K562 (cell line): ENCODE measurements at regions not wholly inside any gene's neighbourhood (a gene's known extent, or its start where the extent isn't known, plus 50 kb on each side); places are given as distances from the start of the nearest gene placed in this dataset.

ENCODE experiments used
- ATF1 ChIP-seq, 2 experiments: fragments of 450-650 bp in 1 of 2; IDR thresholded peaks; 2 replicates each; pipeline ENCODE4 v1.6.1; 2016; ENCODE audit warnings: missing compliant biosample characterization in 1 of 2, missing genetic modification characterization in 1 of 2
- CBFA2T2 ChIP-seq: fragments of 450-650 bp; conservative IDR thresholded peaks from 2 replicates; pipeline ENCODE4 v1.6.1; 2017; ENCODE audit warnings: mild to moderate bottlenecking
- CCNT2 ChIP-seq: IDR thresholded peaks from 2 replicates; pipeline ENCODE4 v1.6.1; 2011; ENCODE audit warnings: borderline replicate concordance, low read depth, mild to moderate bottlenecking, moderate library complexity, mixed read lengths, low read length; ENCODE audit not compliant: insufficient read length; ENCODE audit errors: extremely low read depth
- CEBPG ChIP-seq, 3 experiments: fragments of 200-800 bp in 1 of 3; sonication (Bioruptor generic) in 1 of 3; sonication (generic) in 1 of 3; formaldehyde crosslinking in 1 of 3; IDR thresholded peaks in 2 of 3; conservative IDR thresholded peaks in 1 of 3; 2 replicates each; pipeline versions ENCODE4 v1.6.1 to v1.8.0; 2016 to 2022; ENCODE audit warnings: missing compliant biosample characterization in 2 of 3, missing genetic modification characterization in 2 of 3, mild to moderate bottlenecking in 1 of 3, missing genetic modification reagents in 1 of 3
- E2F8 ChIP-seq: fragments of 450-650 bp; IDR thresholded peaks from 2 replicates; pipeline ENCODE4 v1.7.1; 2018; ENCODE audit warnings: mild to moderate bottlenecking, low read depth; ENCODE audit not compliant: partially characterized antibody
- EP300 ChIP-seq: IDR thresholded peaks from 2 replicates; pipeline ENCODE4 v1.6.1; 2012; ENCODE audit warnings: low read length, improper control_type of control experiment
- FOSL1 ChIP-seq: fragments of 200-800 bp; sonication (Bioruptor generic); conservative IDR thresholded peaks from 2 replicates; pipeline ENCODE4 v1.6.1; 2016; ENCODE audit warnings: missing genetic modification characterization, missing compliant biosample characterization
- FOXM1 ChIP-seq, 2 experiments: fragments of 450-650 bp in 1 of 2; sonication (generic) in 1 of 2; formaldehyde crosslinking in 1 of 2; IDR thresholded peaks; 2 replicates each; pipeline versions ENCODE4 v1.6.1 to v1.9.0; 2017 to 2022; ENCODE audit warnings: low read depth in 2 of 2, mild to moderate bottlenecking in 2 of 2, missing genetic modification reagents in 1 of 2, moderate library complexity in 1 of 2
- HDAC2 ChIP-seq: fragments of 450-650 bp; IDR thresholded peaks from 2 replicates; pipeline ENCODE4 v1.6.1; 2016; ENCODE audit warnings: mild to moderate bottlenecking
- HNRNPUL1 ChIP-seq: fragments of 200-400 bp; formaldehyde crosslinking; IDR thresholded peaks from 2 replicates; pipeline ENCODE4 v1.6.1; 2017; ENCODE audit warnings: low read length
- KLF16 ChIP-seq: IDR thresholded peaks from 2 replicates; pipeline ENCODE4 v1.6.1; 2016; ENCODE audit warnings: antibody characterized with exemption
- PML ChIP-seq: IDR thresholded peaks from 2 replicates; pipeline ENCODE4 v1.6.1; 2012; ENCODE audit warnings: low read length, inconsistent platforms
- PTRF ChIP-seq: fragments of 450-650 bp; IDR thresholded peaks from 2 replicates; pipeline ENCODE4 v1.6.1; 2016; ENCODE audit warnings: mild to moderate bottlenecking, missing genetic modification characterization, missing compliant biosample characterization
- SMAD4 ChIP-seq: fragments of 250-450 bp; sonication (Bioruptor Pico); conservative IDR thresholded peaks from 2 replicates; pipeline ENCODE4 v1.8.0; 2021; ENCODE audit warnings: inconsistent platforms, mild to moderate bottlenecking, moderate library complexity
- SMARCA5 ChIP-seq: fragments of 450-650 bp; IDR thresholded peaks from 2 replicates; pipeline ENCODE4 v1.6.1; 2016
- TAF15 ChIP-seq: fragments of 200-400 bp; formaldehyde crosslinking; IDR thresholded peaks from 2 replicates; pipeline ENCODE4 v1.6.1; 2017; ENCODE audit warnings: mild to moderate bottlenecking, low read depth, low read length, moderate library complexity
- ZFP91 ChIP-seq: sonication (generic); formaldehyde crosslinking; IDR thresholded peaks from 2 replicates; pipeline ENCODE4 v1.8.0; 2022; ENCODE audit warnings: mild to moderate bottlenecking, missing genetic modification reagents
- ZNF212 ChIP-seq: fragments of 450-650 bp; formaldehyde crosslinking; IDR thresholded peaks from 2 replicates; pipeline ENCODE4 v1.4.0; 2020; ENCODE audit warnings: mild to moderate bottlenecking
- ZNF592 ChIP-seq: fragments of 450-650 bp; IDR thresholded peaks from 2 replicates; pipeline ENCODE4 v1.6.1; 2017; ENCODE audit warnings: antibody characterized with exemption, mild to moderate bottlenecking

DNA sequence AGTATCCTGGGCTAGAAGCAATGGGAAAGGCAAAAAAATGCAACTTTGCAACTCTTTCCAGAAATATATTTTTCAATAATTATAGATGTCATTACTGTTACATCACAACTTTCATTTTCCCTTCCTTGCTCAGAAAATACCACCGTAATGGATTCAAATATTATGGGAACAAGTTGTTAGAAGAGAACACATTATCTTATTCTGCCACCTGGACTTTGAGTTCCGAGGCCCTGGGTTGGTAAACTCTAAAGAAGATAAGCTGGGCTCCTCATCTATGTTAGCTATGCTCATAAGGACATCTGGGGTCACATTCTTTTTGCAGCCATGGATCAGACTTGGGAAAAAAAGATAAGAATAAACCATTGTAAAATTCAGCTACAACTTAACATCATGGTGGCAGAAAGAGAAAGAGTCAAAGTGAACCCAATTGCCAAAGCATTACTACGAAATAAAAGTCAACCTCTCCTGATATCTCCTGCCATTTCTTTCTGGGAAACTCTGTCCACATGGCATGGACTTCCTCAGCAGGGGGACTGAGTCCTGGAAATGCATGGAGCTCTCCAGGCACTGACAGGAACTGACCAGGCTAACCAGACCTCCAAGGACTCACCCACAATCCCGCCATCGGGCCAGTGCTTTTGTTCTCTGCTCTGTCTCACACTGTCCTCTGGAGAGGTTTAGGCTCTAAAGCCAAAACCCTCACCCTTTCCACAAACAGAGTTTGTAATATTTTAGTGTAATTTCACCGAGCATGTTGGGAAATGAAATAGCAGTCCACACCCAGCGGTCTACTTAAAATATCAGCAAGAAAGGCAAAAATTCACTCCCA, 499.1 kb upstream of the RUNX1 start (continued):
- TF ChIP-seq SMARCA5 (no peak), PTRF (tag) (no peak; the same call in 1 of the 2 replicates), PML (peak; percentile 68; the same call in 1 of the 2 replicates), HNRNPUL1 (no peak), KLF16 (peak; percentile 72), E2F8 (no peak), CEBPG (CRISPR knock-in tag; IDR thresholded peaks at IDR 0.05) (no peak), CEBPG (tag; conservative IDR thresholded peaks at IDR 0.05 in 1 of 2, IDR thresholded peaks at IDR 0.05 in 1 of 2) (peak in 1 of 2 experiments; percentile 54; a peak in 2 of 4 replicates), ATF1 (CRISPR knock-in tag; IDR thresholded peaks at IDR 0.05) (no peak), ATF1 (tag; IDR thresholded peaks at IDR 0.05) (peak; percentile 41; the same call in 1 of the 2 replicates), SMAD4 (peak; percentile 31), ZNF592 (peak; percentile 70; the same call in 1 of the 2 replicates), FOXM1 (IDR thresholded peaks at IDR 0.05; ENCODE audit: low read depth) (peak; percentile 82), FOXM1 (CRISPR knock-in tag; IDR thresholded peaks at IDR 0.05; ENCODE audit: low read depth) (no peak), CCNT2 (peak; percentile 90), ZFP91 (CRISPR knock-in tag) (no peak), HDAC2 (peak; percentile 57; the same call in 1 of the 2 replicates), TAF15 (no peak), FOSL1 (peak; percentile 61), EP300 (peak; percentile 93), ZNF212 (no peak), CBFA2T2 (peak; percentile 86)
